ENCODE measurements at regions not wholly inside any gene's neighbourhood (a gene's known extent, or its start where the extent isn't known, plus 50 kb on each side); places are given as distances from the start of the nearest gene placed in this dataset.

DNA sequence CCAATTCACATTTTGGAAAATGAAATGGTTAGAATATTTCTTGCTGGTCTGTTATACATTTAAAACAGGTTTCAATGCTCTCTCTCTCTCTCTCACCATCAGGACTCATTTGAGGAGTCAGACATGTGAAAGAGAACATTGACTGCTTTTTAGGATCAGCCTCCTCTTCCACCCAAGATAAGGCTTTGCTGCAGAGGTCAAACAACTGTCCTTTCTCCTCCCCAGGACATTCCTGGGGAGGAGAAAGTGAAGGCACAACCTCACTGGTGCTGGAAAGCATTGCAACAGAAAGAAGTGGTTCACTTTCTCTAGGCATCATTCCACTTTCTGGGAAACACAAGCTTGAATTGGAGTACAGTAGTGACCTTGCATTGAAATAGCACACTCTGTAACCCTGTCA lies 409.1 kb upstream of the NR2F2 start (continued):
- TF ChIP-seq, protein P1, sequence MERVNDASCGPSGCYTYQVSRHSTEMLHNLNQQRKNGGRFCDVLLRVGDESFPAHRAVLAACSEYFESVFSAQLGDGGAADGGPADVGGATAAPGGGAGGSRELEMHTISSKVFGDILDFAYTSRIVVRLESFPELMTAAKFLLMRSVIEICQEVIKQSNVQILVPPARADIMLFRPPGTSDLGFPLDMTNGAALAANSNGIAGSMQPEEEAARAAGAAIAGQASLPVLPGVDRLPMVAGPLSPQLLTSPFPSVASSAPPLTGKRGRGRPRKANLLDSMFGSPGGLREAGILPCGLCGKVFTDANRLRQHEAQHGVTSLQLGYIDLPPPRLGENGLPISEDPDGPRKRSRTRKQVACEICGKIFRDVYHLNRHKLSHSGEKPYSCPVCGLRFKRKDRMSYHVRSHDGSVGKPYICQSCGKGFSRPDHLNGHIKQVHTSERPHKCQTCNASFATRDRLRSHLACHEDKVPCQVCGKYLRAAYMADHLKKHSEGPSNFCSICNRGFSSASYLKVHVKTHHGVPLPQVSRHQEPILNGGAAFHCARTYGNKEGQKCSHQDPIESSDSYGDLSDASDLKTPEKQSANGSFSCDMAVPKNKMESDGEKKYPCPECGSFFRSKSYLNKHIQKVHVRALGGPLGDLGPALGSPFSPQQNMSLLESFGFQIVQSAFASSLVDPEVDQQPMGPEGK (CRISPR knock-in tag; IDR thresholded peaks at IDR 0.05; ENCODE audit: borderline replicate concordance), result no peak
- no peak for TF ChIP-seq OSR1 (CRISPR knock-in tag; IDR thresholded peaks at IDR 0.05)
- no peak for TF ChIP-seq ZNF8 (CRISPR knock-in tag; IDR thresholded peaks at IDR 0.05)

DNA sequence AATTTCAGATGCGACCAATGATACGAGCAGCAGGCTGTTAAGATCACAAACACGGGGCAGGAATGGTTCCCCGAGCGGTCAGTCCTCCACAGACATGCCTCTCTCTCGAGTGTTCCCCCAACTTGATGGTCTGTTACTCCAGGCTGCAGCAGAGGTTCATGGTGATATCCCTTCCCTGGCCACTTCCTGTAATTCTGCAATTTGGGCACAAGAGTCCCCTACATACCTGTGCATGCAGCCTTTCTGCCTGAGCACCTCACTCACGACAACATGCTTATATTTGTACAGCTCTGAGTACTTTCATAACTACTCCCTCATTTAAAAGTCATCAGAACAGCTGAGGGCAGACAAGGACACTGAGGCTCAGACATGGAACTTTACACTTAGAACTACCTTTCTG lies 408.1 kb upstream of the NR2F2 start:
- TF ChIP-seq ZFP3 (CRISPR knock-in tag; IDR thresholded peaks at IDR 0.05) (no peak), TCF4 (CRISPR knock-in tag; IDR thresholded peaks at IDR 0.05; ENCODE audit: borderline replicate concordance) (no peak)
- ATAC-seq, result no peak

DNA sequence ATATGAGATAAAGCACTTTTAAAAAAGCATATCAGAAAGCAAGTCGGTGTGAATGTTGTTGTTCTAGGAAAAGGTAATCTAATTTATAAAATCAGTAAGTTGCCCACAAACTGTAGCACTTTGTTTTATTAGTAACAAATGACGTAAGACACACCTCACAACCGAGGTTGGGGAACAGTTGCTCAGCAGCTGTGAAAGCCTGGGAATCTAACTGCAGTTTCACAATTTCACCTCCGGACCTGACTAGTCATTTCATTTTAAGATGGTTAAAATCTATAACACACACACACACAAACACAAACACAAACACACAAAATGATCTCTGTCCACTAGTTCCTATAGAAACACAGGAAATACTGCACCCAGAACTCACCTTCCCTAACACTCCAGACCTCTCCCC lies 406.7 kb upstream of the NR2F2 start:
- TF ChIP-seq ARNTL (CRISPR knock-in tag; IDR thresholded peaks at IDR 0.05; ENCODE audit: borderline replicate concordance, low read depth), result no peak
- no peak for TF ChIP-seq CSDC2 (CRISPR knock-in tag; IDR thresholded peaks at IDR 0.05)
- TF ChIP-seq ESRRG (CRISPR knock-in tag; IDR thresholded peaks at IDR 0.05), result no peak
- TF ChIP-seq BACH2 (CRISPR knock-in tag; IDR thresholded peaks at IDR 0.05; ENCODE audit: borderline replicate concordance), result no peak
- TF ChIP-seq, protein P1 (CRISPR knock-in tag; IDR thresholded peaks at IDR 0.05; ENCODE audit: borderline replicate concordance), result no peak
- no peak for TF ChIP-seq SNAI2 (CRISPR knock-in tag; IDR thresholded peaks at IDR 0.05)
- TF ChIP-seq GLIS3 (CRISPR knock-in tag; IDR thresholded peaks at IDR 0.05), result no peak
- TF ChIP-seq, protein P2, sequence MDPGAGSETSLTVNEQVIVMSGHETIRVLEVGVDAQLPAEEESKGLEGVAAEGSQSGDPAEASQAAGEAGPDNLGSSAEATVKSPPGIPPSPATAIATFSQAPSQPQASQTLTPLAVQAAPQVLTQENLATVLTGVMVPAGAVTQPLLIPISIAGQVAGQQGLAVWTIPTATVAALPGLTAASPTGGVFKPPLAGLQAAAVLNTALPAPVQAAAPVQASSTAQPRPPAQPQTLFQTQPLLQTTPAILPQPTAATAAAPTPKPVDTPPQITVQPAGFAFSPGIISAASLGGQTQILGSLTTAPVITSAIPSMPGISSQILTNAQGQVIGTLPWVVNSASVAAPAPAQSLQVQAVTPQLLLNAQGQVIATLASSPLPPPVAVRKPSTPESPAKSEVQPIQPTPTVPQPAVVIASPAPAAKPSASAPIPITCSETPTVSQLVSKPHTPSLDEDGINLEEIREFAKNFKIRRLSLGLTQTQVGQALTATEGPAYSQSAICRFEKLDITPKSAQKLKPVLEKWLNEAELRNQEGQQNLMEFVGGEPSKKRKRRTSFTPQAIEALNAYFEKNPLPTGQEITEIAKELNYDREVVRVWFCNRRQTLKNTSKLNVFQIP (CRISPR knock-in tag; IDR thresholded peaks at IDR 0.05; ENCODE audit: borderline replicate concordance, low read depth), result no peak
- no peak for TF ChIP-seq RARB (CRISPR knock-in tag; IDR thresholded peaks at IDR 0.05)
- TF ChIP-seq ZNF70 (CRISPR knock-in tag; IDR thresholded peaks at IDR 0.05), result no peak
- no peak for TF ChIP-seq ZFP3 (CRISPR knock-in tag; IDR thresholded peaks at IDR 0.05)
- TF ChIP-seq TCF4 (CRISPR knock-in tag; IDR thresholded peaks at IDR 0.05; ENCODE audit: borderline replicate concordance), result no peak
- no peak for TF ChIP-seq ZNF8 (CRISPR knock-in tag; IDR thresholded peaks at IDR 0.05)
- no peak for TF ChIP-seq ISL1 (CRISPR knock-in tag; IDR thresholded peaks at IDR 0.05)
- TF ChIP-seq ZNF565 (CRISPR knock-in tag; conservative IDR thresholded peaks at IDR 0.05; ENCODE audit: low read depth), result no peak
- ATAC-seq, result no peak

DNA sequence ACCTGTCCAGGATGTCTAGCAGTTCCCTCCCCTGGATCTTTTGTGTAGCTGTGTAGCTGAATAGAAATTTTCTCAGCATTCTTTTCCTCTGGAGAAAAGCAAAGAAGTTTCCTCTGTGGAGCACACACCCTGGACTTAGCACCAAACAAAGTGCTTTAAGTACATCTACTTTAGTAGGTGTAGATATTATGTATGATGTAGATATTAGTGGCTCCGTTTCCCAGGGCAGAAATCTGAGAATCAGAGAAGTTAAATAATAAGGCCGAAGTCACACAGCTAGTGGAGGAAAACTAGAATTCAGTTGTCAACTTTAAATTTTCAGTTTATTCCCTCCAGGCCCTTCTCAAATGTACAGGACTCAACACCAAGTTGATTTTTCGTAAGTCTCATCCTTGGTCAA lies 401.7 kb upstream of the NR2F2 start:
- TF ChIP-seq ZNF565 (CRISPR knock-in tag; conservative IDR thresholded peaks at IDR 0.05; ENCODE audit: low read depth), result no peak
- TF ChIP-seq ESRRG (CRISPR knock-in tag; IDR thresholded peaks at IDR 0.05), result no peak
- TF ChIP-seq TOX (CRISPR knock-in tag; IDR thresholded peaks at IDR 0.05; ENCODE audit: borderline replicate concordance), result no peak
- TF ChIP-seq ARNTL (CRISPR knock-in tag; IDR thresholded peaks at IDR 0.05; ENCODE audit: borderline replicate concordance, low read depth), result no peak
- no peak for TF ChIP-seq BACH2 (CRISPR knock-in tag; IDR thresholded peaks at IDR 0.05; ENCODE audit: borderline replicate concordance)
- TF ChIP-seq, protein P2 (CRISPR knock-in tag; IDR thresholded peaks at IDR 0.05; ENCODE audit: borderline replicate concordance, low read depth), result no peak
- TF ChIP-seq, protein P3, sequence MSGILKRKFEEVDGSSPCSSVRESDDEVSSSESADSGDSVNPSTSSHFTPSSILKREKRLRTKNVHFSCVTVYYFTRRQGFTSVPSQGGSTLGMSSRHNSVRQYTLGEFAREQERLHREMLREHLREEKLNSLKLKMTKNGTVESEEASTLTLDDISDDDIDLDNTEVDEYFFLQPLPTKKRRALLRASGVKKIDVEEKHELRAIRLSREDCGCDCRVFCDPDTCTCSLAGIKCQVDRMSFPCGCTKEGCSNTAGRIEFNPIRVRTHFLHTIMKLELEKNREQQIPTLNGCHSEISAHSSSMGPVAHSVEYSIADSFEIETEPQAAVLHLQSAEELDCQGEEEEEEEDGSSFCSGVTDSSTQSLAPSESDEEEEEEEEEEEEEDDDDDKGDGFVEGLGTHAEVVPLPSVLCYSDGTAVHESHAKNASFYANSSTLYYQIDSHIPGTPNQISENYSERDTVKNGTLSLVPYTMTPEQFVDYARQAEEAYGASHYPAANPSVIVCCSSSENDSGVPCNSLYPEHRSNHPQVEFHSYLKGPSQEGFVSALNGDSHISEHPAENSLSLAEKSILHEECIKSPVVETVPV (CRISPR knock-in tag; IDR thresholded peaks at IDR 0.05), result no peak
- TF ChIP-seq ZNF8 (CRISPR knock-in tag; IDR thresholded peaks at IDR 0.05), result no peak
- no peak for TF ChIP-seq ZC3H10 (CRISPR knock-in tag; IDR thresholded peaks at IDR 0.05)
- no peak for TF ChIP-seq RARB (CRISPR knock-in tag; IDR thresholded peaks at IDR 0.05)
- no peak for ATAC-seq

All from SK-N-SH treated with all-trans-retinoic acid at 6 μM for 48 hours (cell line).